ENCODE measurements at regions not wholly inside any gene's neighbourhood (a gene's known extent, or its start where the extent isn't known, plus 50 kb on each side); places are given as distances from the start of the nearest gene placed in this dataset.

DNA sequence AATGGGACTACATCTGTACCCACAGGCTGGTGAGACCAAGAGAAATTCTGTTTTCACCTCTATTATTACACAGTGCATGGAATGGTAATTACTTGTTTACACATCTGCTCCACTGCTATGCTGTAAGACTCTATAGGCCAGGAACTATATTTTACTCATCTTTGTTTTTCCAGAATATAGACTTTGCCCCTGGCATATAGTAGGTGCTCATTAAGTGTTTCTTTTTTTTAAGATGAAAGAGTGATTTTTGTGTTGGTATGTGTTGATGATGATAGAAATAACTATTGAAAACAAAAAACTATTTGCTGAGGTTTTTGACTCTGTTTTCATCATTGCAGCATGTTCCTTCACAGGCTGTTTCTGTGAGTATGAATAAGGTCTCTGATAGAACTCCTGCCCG, 294.7 kb downstream of the CSNK1G3 start:
- H3K4me1 ChIP-seq, result peaks cover 14% of the 10 kb centered on the region
- no peaks in the 10 kb centered on the region for H3K9me3 ChIP-seq
- DNase-seq (no peak), ATAC-seq (no peak)
- TF ChIP-seq, protein P1, sequence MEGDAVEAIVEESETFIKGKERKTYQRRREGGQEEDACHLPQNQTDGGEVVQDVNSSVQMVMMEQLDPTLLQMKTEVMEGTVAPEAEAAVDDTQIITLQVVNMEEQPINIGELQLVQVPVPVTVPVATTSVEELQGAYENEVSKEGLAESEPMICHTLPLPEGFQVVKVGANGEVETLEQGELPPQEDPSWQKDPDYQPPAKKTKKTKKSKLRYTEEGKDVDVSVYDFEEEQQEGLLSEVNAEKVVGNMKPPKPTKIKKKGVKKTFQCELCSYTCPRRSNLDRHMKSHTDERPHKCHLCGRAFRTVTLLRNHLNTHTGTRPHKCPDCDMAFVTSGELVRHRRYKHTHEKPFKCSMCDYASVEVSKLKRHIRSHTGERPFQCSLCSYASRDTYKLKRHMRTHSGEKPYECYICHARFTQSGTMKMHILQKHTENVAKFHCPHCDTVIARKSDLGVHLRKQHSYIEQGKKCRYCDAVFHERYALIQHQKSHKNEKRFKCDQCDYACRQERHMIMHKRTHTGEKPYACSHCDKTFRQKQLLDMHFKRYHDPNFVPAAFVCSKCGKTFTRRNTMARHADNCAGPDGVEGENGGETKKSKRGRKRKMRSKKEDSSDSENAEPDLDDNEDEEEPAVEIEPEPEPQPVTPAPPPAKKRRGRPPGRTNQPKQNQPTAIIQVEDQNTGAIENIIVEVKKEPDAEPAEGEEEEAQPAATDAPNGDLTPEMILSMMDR (IDR thresholded peaks at IDR 0.05), result no peak
- H3K36me3 ChIP-seq, result no peaks in the 10 kb centered on the region
- no peaks in the 10 kb centered on the region for H3K27me3 ChIP-seq (ENCODE audit: low read depth)
- H3K4me3 ChIP-seq, result no peak overlapping the region
- intact Hi-C loops (cut with DNase I), result no loop called here
- no peak overlapping the region for H3K27ac ChIP-seq

- no peaks in the 10 kb centered on the region for H3K36me3 ChIP-seq
- TF ChIP-seq, protein P1 (IDR thresholded peaks at IDR 0.05), result no peak
- H3K27me3 ChIP-seq (ENCODE audit: low read depth), result no peaks in the 10 kb centered on the region
- intact Hi-C loops (cut with DNase I), result no loop called here
- H3K4me1 ChIP-seq, result peaks cover 9% of the 10 kb centered on the region
- ATAC-seq, result no peak
- no peak overlapping the region for H3K27ac ChIP-seq
- no peak overlapping the region for H3K4me3 ChIP-seq
- no peaks in the 10 kb centered on the region for H3K9me3 ChIP-seq
- DNase-seq, result no peak
Measured at GRCh38 chr5:123805300-123805699, 293.3 kb downstream of the CSNK1G3 start.

DNA sequence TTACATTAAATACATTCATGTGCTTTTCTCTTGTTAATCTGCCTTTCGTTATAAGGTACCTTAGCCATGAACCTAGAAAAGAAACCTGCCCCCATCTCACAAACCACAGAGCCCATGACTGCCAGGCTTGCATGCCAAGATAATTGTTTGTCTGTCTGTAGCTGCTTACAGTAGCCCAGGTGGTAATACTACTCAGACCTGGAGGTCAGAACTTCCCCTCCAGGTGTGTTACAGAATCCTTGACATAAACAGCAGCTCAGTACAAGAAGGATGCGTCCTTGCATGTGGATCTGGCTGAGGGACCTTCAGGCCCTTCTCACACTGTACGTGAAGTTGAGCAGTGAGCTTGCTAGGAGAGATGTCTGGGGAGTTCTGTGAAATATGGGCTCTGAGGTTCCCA, 291.4 kb downstream of the CSNK1G3 start:
- no peaks in the 10 kb centered on the region for H3K27me3 ChIP-seq (ENCODE audit: low read depth)
- H3K9me3 ChIP-seq, result no peaks in the 10 kb centered on the region
- intact Hi-C loops (cut with DNase I), result no loop called here
- ATAC-seq (no peak), DNase-seq (no peak)
- TF ChIP-seq, protein P1 (IDR thresholded peaks at IDR 0.05), result no peak
- H3K36me3 ChIP-seq, result no peaks in the 10 kb centered on the region
- H3K4me3 ChIP-seq, result no peak overlapping the region
- no peak overlapping the region for H3K27ac ChIP-seq
- H3K4me1 ChIP-seq, result no peaks in the 10 kb centered on the region

GRCh38 chr5:123802298-123802951, 290.4 kb downstream of the CSNK1G3 start:
- DNase-seq (no peak), ATAC-seq (no peak)
- intact Hi-C loops (cut with DNase I), result no loop called here
- no peaks in the 10 kb centered on the region for H3K36me3 ChIP-seq
- no peaks in the 10 kb centered on the region for H3K27me3 ChIP-seq (ENCODE audit: low read depth)
- H3K4me1 ChIP-seq, result no peaks in the 10 kb centered on the region
- TF ChIP-seq, protein P1 (IDR thresholded peaks at IDR 0.05), result no peak
- no peak overlapping the region for H3K27ac ChIP-seq
- H3K4me3 ChIP-seq, result no peak overlapping the region
- H3K9me3 ChIP-seq, result no peaks in the 10 kb centered on the region

DNA sequence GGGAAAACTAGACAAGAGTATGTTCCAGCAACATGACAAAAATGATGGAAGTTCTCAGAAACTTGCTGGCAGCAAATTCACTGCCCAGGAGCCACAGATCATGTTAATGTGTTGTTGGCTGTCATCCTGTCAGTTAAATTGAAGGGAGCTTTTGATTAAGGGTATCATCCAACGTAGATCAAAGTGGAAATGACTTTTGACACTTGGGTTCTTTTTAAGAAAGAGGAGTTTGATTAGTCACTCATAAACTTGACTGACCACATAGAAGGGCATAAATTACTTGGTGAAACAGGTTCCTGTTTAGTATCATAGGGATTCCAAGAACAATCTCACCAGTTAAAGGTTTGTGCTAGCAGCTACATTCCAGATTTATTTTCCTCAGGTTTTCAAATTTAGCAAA, 288.7 kb downstream of the CSNK1G3 start:
- TF ChIP-seq, protein P1 (IDR thresholded peaks at IDR 0.05), result no peak
- H3K27me3 ChIP-seq (ENCODE audit: low read depth), result no peaks in the 10 kb centered on the region
- H3K9me3 ChIP-seq, result no peaks in the 10 kb centered on the region
- H3K36me3 ChIP-seq, result no peaks in the 10 kb centered on the region
- H3K27ac ChIP-seq, result no peak overlapping the region
- H3K4me3 ChIP-seq, result no peak overlapping the region
- ATAC-seq (no peak), DNase-seq (no peak)
- no peaks in the 10 kb centered on the region for H3K4me1 ChIP-seq
- intact Hi-C loops (cut with DNase I), result no loop called here
